NCI-H2081 treated with DMSO at 0.1 percent for 48 hours (cell line): ENCODE measurements at regions not wholly inside any gene's neighbourhood (a gene's known extent, or its start where the extent isn't known, plus 50 kb on each side); places are given as distances from the start of the nearest gene placed in this dataset.
"Not testable (repeated sequence)": the region's sequence is repeated elsewhere in the genome, so short reads cannot be mapped to it uniquely, and the experiment has no call there.

Experiments
- DNase-seq: peaks from one replicate; lab custom pipeline; 2025; lab: John Stamatoyannopoulos, UW

GRCh38 chr9:22508354-22508753, 61.7 kb downstream of the DMRTA1 start:
- not testable (repeated sequence) for DNase-seq

- no peak for DNase-seq
Measured at GRCh38 chr9:22508790-22509189, 62.2 kb downstream of the DMRTA1 start.

- no peak for DNase-seq
Measured at GRCh38 chr9:22512495-22512894, 65.9 kb downstream of the DMRTA1 start.

GRCh38 chr9:22514871-22515270, 68.2 kb downstream of the DMRTA1 start:
- no peak for DNase-seq

GRCh38 chr9:22522206-22522740, 75.6 kb downstream of the DMRTA1 start:
- DNase-seq: no peak

GRCh38 chr9:22528485-22528884, 81.9 kb downstream of the DMRTA1 start:
- DNase-seq: no peak

- no peak for DNase-seq
Measured at GRCh38 chr9:22529426-22530199, 83.0 kb downstream of the DMRTA1 start.

- no peak for DNase-seq
Measured at GRCh38 chr9:22535780-22536179, 89.2 kb downstream of the DMRTA1 start.

GRCh38 chr9:22537721-22538120, 91.1 kb downstream of the DMRTA1 start:
- no peak for DNase-seq

- no peak for DNase-seq
Measured at GRCh38 chr9:22548625-22549024, 102.0 kb downstream of the DMRTA1 start.

GRCh38 chr9:22574740-22575139, 128.1 kb downstream of the DMRTA1 start:
- no peak for DNase-seq

- no peak for DNase-seq
Measured at GRCh38 chr9:22580788-22581187, 134.2 kb downstream of the DMRTA1 start.

- DNase-seq: no peak
Measured at GRCh38 chr9:22582221-22582620, 135.6 kb downstream of the DMRTA1 start.

- no peak for DNase-seq
Measured at GRCh38 chr9:22588918-22589317, 142.3 kb downstream of the DMRTA1 start.

GRCh38 chr9:22590336-22591033, 143.9 kb downstream of the DMRTA1 start:
- no peak for DNase-seq

- no peak for DNase-seq
Measured at GRCh38 chr9:22595805-22596204, 149.2 kb downstream of the DMRTA1 start.

GRCh38 chr9:22617156-22617555, 170.5 kb downstream of the DMRTA1 start:
- no peak for DNase-seq

GRCh38 chr9:22622815-22623214, 176.2 kb downstream of the DMRTA1 start:
- DNase-seq: no peak

- no peak for DNase-seq
Measured at GRCh38 chr9:22623236-22623635, 176.6 kb downstream of the DMRTA1 start.

- DNase-seq: no peak
Measured at GRCh38 chr9:22625540-22625939, 178.9 kb downstream of the DMRTA1 start.

- no peak for DNase-seq
Measured at GRCh38 chr9:22643541-22643940, 196.9 kb downstream of the DMRTA1 start.

- DNase-seq: no peak
Measured at GRCh38 chr9:22645893-22646292, 199.3 kb downstream of the DMRTA1 start.

- no peak for DNase-seq
Measured at GRCh38 chr9:22649384-22649783, 202.8 kb downstream of the DMRTA1 start.
